ENCODE measurements at regions not wholly inside any gene's neighbourhood (a gene's known extent, or its start where the extent isn't known, plus 50 kb on each side); places are given as distances from the start of the nearest gene placed in this dataset.

DNA sequence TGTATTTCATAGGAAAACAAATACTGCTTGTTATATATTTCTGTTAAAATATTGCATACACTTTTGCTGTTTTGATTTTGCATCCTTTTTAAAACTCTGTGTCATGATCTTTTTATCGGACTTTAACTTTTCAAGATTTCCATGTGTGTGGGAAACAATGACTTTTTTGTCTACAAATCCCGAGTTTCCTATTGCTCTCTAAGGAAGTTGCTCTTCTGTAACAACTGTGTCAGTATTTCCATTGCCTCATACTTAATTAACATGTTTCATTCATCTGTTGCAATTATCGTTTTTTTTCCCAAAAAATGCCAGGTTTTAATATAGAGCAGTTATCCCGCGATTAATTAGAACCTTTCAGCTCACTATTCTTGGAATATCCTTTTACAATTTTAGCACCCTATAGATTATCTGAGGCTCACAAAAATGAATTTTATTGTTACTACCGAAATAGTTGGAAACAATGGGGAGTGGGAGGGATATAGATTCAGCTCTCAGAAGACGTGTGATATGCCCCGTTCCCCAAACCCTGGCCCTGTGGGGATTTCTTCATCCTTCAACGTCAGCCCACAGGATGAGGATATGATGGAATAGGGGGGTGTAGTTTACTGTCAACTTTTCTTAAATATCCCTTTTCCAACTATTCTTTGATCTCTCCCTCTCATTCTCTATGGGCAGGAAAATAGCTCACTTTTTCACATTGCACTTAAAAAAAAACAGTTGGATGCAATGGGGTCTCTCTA lies 297.6 kb upstream of the IGFBP3 start:
- ChIA-PET POLR2A (no interaction called here), CTCF (no interaction called here)
- H3K4me3 ChIP-seq (ENCODE audit: low read depth, low read length), result no peak overlapping the region
- DNase-seq (ENCODE audit: low read depth), result no peak
- no peaks in the 10 kb centered on the region for H3K27me3 ChIP-seq (ENCODE audit: control insufficient read depth, insufficient read depth, low read length)
- H3K36me3 ChIP-seq (ENCODE audit: control insufficient read depth, insufficient read depth, low read length), result no peaks in the 10 kb centered on the region
- TF ChIP-seq, protein P1, sequence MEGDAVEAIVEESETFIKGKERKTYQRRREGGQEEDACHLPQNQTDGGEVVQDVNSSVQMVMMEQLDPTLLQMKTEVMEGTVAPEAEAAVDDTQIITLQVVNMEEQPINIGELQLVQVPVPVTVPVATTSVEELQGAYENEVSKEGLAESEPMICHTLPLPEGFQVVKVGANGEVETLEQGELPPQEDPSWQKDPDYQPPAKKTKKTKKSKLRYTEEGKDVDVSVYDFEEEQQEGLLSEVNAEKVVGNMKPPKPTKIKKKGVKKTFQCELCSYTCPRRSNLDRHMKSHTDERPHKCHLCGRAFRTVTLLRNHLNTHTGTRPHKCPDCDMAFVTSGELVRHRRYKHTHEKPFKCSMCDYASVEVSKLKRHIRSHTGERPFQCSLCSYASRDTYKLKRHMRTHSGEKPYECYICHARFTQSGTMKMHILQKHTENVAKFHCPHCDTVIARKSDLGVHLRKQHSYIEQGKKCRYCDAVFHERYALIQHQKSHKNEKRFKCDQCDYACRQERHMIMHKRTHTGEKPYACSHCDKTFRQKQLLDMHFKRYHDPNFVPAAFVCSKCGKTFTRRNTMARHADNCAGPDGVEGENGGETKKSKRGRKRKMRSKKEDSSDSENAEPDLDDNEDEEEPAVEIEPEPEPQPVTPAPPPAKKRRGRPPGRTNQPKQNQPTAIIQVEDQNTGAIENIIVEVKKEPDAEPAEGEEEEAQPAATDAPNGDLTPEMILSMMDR (IDR thresholded peaks at IDR 0.05; ENCODE audit: insufficient read depth, low read depth, low read length), result no peak

DNA sequence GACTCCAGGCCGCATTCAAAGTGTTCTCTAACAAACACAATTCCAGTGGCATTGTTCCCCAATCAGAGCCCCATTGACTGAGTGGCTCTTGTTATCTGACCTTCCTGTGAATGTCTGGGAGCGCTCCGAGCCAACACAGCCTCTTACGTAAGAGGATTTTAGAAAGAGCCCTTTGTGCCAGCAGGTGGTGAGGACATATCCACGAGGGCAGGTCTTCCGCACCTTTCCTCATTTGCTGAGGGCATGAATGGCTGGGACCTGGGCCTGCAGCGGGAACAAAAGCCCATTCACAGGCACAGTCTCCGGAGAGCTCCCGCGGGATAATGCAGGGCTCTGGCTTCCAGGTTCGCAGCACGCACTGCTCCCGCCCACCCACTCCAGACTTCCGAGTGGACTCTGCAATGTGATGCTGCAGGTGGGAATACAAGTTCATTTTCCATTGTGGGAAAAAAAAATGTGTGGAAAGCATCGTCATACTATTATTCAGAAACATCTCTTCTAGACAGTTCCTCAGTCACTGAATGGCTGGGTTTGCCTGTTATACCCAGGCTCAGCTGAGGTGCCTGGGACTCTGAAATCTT lies 295.0 kb upstream of the IGFBP3 start:
- TF ChIP-seq, protein P1 (IDR thresholded peaks at IDR 0.05; ENCODE audit: insufficient read depth, low read depth, low read length), result no peak
- CTCF ChIA-PET, result no interaction called here
- no peak for DNase-seq (ENCODE audit: low read depth)
- Histone ChIP-seq H3K27me3 (ENCODE audit: control insufficient read depth, insufficient read depth, low read length) (no peaks in the 10 kb centered on the region), H3K36me3 (ENCODE audit: control insufficient read depth, insufficient read depth, low read length) (no peaks in the 10 kb centered on the region), H3K4me3 (ENCODE audit: low read depth, low read length) (no peak overlapping the region)
- POLR2A ChIA-PET, result no interaction called here

DNA sequence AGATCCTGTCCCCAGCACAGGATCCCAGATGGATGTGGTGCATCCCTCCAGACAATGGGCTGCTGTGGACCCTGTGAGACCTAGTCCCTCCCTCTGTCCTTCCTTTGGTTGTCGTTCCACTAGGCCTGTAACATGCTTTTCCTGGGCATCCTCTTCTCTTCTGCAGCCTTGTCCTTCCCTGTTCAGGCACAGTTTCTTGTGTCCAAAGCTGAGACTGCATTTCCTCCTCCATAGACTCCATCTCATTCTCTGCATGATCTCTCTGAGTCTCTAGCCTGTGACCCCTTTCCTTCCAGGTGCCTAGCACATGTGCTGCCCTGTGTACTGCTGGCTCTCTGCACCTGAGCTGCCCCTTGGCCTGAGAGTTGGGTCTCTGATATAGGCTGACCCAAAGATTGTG lies 293.5 kb upstream of the IGFBP3 start:
- ChIA-PET CTCF (interaction anchor here (1.1 kb wide), 1 partner anchor 18 kb away, joined by 3 read pairs; no protein-coding TSS in a partner anchor), POLR2A (interaction anchor here (0.6 kb wide), 1 partner anchor 22 kb away, joined by 5 read pairs; no protein-coding TSS in a partner anchor)
- Histone ChIP-seq H3K4me3 (ENCODE audit: low read depth, low read length) (no peak overlapping the region), H3K27me3 (ENCODE audit: control insufficient read depth, insufficient read depth, low read length) (no peaks in the 10 kb centered on the region), H3K36me3 (ENCODE audit: control insufficient read depth, insufficient read depth, low read length) (no peaks in the 10 kb centered on the region)
- no peak for DNase-seq (ENCODE audit: low read depth)
- TF ChIP-seq, protein P1 (IDR thresholded peaks at IDR 0.05; ENCODE audit: insufficient read depth, low read depth, low read length), result no peak

DNA sequence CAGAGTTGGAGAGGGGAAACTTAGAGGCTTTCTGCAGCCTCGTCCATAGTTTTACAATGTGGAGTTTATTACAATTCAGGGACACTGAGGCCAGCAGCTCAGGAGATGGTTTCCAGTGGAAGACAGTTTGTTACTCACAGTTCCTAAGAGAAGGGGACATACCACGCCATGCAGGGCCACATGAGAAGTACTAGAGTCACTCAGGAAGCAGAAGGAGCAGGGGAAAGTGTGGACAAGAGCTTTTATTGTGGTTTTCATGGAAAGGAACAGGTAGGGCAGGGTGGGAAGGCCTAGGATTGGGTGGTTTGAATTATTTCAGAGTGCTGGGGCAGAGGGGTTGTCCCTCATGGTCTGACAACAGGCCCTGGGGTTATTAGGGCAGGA lies 292.1 kb upstream of the IGFBP3 start:
- CTCF ChIA-PET, result interaction anchor here (0.6 to 1.0 kb wide), 2 partner anchors 10 to 18 kb away, joined by 3 to 4 read pairs; no protein-coding TSS in a partner anchor
- DNase-seq (ENCODE audit: low read depth), result no peak
- POLR2A ChIA-PET, result no interaction called here
- Histone ChIP-seq H3K27me3 (ENCODE audit: control insufficient read depth, insufficient read depth, low read length) (no peaks in the 10 kb centered on the region), H3K4me3 (ENCODE audit: low read depth, low read length) (no peak overlapping the region), H3K36me3 (ENCODE audit: control insufficient read depth, insufficient read depth, low read length) (no peaks in the 10 kb centered on the region)
- TF ChIP-seq, protein P1 (IDR thresholded peaks at IDR 0.05; ENCODE audit: insufficient read depth, low read depth, low read length), result no peak

DNA sequence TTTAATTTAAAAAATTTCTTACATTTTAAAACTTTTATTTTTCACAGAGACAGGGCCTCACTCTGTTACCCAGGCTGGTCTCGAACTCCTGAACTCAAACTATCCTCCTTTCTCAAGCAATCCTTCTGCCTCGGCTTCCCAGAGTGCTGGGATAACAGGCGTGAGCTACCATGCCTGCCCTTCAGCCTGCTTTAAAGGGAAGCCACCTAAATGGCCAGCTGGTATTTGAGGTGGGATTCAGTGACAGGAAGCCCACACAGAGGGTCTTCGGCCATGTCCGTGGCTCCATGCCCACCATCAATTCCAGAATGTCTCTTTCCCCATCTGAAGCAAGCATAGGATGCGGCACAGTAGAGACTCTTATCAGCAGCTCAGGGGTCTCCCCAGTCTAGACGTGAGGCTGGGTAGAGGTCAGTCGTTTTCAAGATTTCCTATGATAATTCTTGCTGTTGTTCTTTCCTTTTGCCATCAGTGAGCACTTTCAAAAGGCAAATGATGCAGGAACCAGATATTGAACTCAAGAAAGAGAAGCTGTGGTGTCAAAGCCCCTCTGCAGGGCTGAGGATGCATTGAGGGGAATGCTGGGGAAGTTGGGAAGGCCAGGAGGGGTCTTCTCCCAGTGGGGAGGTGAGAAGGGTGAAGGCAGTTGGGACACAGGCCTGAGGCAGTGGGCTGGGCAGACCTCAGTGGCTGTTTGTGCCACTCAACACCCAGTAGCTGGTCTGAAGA lies 291.5 kb upstream of the IGFBP3 start:
- no peak for DNase-seq (ENCODE audit: low read depth)
- Histone ChIP-seq H3K36me3 (ENCODE audit: control insufficient read depth, insufficient read depth, low read length) (no peaks in the 10 kb centered on the region), H3K27me3 (ENCODE audit: control insufficient read depth, insufficient read depth, low read length) (no peaks in the 10 kb centered on the region), H3K4me3 (ENCODE audit: low read depth, low read length) (no peak overlapping the region)
- ChIA-PET CTCF (interaction anchor here (0.6 to 1.0 kb wide), 3 partner anchors 9 to 289 kb away, joined by 3 to 4 read pairs (median 4); no protein-coding TSS in a partner anchor), POLR2A (no interaction called here)
- TF ChIP-seq, protein P1 (IDR thresholded peaks at IDR 0.05; ENCODE audit: insufficient read depth, low read depth, low read length), result no peak
